K562 (cell line): ENCODE measurements at regions not wholly inside any gene's neighbourhood (a gene's known extent, or its start where the extent isn't known, plus 50 kb on each side); places are given as distances from the start of the nearest gene placed in this dataset.

ENCODE experiments used
- GABPA ChIP-seq: fragments of 200-800 bp; sonication (Bioruptor generic); conservative IDR thresholded peaks from 2 replicates; pipeline ENCODE4 v1.6.1; 2016; ENCODE audit warnings: low read depth, missing genetic modification characterization, missing compliant biosample characterization
- LCOR ChIP-seq: sonication (generic); formaldehyde crosslinking; IDR thresholded peaks from 2 replicates; pipeline ENCODE4 v1.8.0; 2022; ENCODE audit warnings: mild to moderate bottlenecking, missing genetic modification reagents

GRCh38 chr4:33407496-33407895 is 2687.3 kb downstream of the PCDH7 start:
- TF ChIP-seq LCOR (no peak), GABPA (tag) (no peak)
